Lung (tissue), 11 donors: ENCODE measurements at regions not wholly inside any gene's neighbourhood (a gene's known extent, or its start where the extent isn't known, plus 50 kb on each side); places are given as distances from the start of the nearest gene placed in this dataset.
A peak's percentile ranks its signal among the peaks of the same experiment; 100 is the strongest.

Source experiments
- ATAC-seq: fragments of 200-7000 bp; cut with Tn5 transposase; one replicate; pipeline ENCODE4 v1.9.1; 2020; ENCODE audit warnings: moderate number of reproducible peaks; ENCODE audit not compliant: insufficient read depth, low FRiP score
- DNase-seq, 3 donors: peaks; one replicate each; pipeline ENCODE4 v3.0.0-alpha.2; 2013 to 2017
- H3K27ac ChIP-seq, 2 donors: one replicate each; pipeline ENCODE4 v1.5.1; 2013; ENCODE audit warnings: mild to moderate bottlenecking in 2 of 2, moderate library complexity in 2 of 2, control low read depth in 1 of 2, inconsistent platforms in 1 of 2, low read depth in 1 of 2, low read length in 1 of 2
- H3K27me3 ChIP-seq, 3 donors: one replicate each; pipeline ENCODE4 v1.5.1; 2013; ENCODE audit warnings: low read length in 2 of 3; ENCODE audit not compliant: control insufficient read depth in 3 of 3, insufficient read depth in 3 of 3
- H3K36me3 ChIP-seq, 4 donors: one replicate each; pipeline ENCODE4 v1.5.1; 2013; ENCODE audit warnings: low read length in 4 of 4, mild to moderate bottlenecking in 1 of 4, moderate library complexity in 1 of 4; ENCODE audit not compliant: control insufficient read depth in 4 of 4, insufficient read depth in 4 of 4
- H3K4me1 ChIP-seq, 5 donors: one replicate each; pipeline ENCODE4 v1.5.1; 2013; ENCODE audit warnings: low read length in 5 of 5, mild to moderate bottlenecking in 2 of 5, moderate library complexity in 1 of 5; ENCODE audit not compliant: control insufficient read depth in 5 of 5, insufficient read depth in 5 of 5
- H3K4me3 ChIP-seq: one replicate; pipeline ENCODE4 v1.5.1; 2013; ENCODE audit warnings: mild to moderate bottlenecking, control low read depth, moderate library complexity
- H3K9ac ChIP-seq, 2 donors: one replicate each; pipeline ENCODE4 v1.5.1; 2013; ENCODE audit warnings: low read length in 2 of 2, control low read depth in 1 of 2; ENCODE audit not compliant: insufficient read depth in 1 of 2
- H3K9me3 ChIP-seq, 4 donors: one replicate each; pipeline ENCODE4 v1.5.1; 2013; ENCODE audit warnings: low read length in 3 of 4, mild to moderate bottlenecking in 1 of 4, moderate library complexity in 1 of 4; ENCODE audit not compliant: control insufficient read depth in 4 of 4, insufficient read depth in 3 of 4
- WGBS, 2 donors: extraction: QIAGEN DNeasy Blood & Tissue Kit; methylation state at CpG; one replicate each; pipeline ENCODE4 v1.1.7; 2013; 5-methylcytosine and 5-hydroxymethylcytosine counted together
- TF ChIP-seq, protein P1 (sequence below): IDR thresholded peaks from 2 replicates; pipeline ENCODE4 v1.5.1; 2012; ENCODE audit warnings: mild to moderate bottlenecking; ENCODE audit errors: control extremely low read depth, extremely low read depth
- donor health status: control.
- donor health status: control.
- donor health status: Bipolar disorder and iron deficiency.
- donor health status: healthy.
- donor health status: DM: yes; HTN: yes; CAD: no.

DNA sequence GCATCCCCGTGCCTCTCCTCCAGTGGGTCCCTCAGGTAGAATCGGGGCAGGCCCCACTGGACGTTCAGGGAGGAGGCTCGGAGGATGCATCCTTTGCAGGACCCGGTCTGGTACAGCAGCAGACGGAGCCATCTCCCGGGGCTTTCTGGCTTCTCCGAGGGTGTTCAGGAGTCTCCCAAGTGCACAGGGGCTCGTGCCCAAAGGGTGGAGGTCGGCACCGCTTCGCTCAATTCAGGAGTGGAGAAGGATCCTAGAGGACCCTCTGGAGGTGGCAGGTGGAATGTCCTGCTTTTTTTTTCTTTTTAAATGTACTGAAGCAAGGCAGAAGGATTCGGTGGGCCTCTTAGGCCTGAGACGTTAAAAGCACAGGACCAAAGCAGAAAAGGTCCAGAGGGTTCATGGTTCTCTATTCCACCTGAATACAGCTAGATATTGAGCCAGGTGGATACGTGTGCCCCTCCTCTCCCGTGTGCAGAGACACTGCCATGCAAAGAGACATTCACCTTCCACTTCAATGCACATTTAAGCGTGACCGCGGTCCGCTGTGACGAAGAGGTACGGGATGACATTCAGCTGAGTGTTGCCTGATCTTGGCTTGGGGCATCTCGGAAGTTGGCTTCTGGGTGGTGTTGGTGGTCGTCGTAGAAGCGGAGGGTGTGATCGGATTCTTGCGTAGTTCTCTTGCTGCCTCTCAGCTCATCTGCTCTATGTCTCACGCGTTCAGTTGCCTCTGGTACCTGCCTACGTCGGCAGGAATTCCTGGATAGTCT, 281.2 kb upstream of the AGTR2 start:
- H3K36me3 ChIP-seq, result peaks cover 0 to 2% (median 0%) of the 10 kb centered on the region in 4 donors
- WGBS, 2 donors, result 94 to 97% methylated on average over 20 to 31 of the region's 32 CpGs
- H3K9me3 ChIP-seq, result peaks cover 0 to 4% (median 0%) of the 10 kb centered on the region in 4 donors
- ATAC-seq, result no peak
- TF ChIP-seq, protein P1, sequence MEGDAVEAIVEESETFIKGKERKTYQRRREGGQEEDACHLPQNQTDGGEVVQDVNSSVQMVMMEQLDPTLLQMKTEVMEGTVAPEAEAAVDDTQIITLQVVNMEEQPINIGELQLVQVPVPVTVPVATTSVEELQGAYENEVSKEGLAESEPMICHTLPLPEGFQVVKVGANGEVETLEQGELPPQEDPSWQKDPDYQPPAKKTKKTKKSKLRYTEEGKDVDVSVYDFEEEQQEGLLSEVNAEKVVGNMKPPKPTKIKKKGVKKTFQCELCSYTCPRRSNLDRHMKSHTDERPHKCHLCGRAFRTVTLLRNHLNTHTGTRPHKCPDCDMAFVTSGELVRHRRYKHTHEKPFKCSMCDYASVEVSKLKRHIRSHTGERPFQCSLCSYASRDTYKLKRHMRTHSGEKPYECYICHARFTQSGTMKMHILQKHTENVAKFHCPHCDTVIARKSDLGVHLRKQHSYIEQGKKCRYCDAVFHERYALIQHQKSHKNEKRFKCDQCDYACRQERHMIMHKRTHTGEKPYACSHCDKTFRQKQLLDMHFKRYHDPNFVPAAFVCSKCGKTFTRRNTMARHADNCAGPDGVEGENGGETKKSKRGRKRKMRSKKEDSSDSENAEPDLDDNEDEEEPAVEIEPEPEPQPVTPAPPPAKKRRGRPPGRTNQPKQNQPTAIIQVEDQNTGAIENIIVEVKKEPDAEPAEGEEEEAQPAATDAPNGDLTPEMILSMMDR, result no peak
- H3K4me1 ChIP-seq, result peaks cover 0 to 6% (median 0%) of the 10 kb centered on the region in 5 donors
- H3K4me3 ChIP-seq, result no peak overlapping the region
- DNase-seq, result no peak
- no peak overlapping the region for H3K27ac ChIP-seq
- H3K9ac ChIP-seq, result no peak overlapping the region
- H3K27me3 ChIP-seq, result no peaks in the 10 kb centered on the region

DNA sequence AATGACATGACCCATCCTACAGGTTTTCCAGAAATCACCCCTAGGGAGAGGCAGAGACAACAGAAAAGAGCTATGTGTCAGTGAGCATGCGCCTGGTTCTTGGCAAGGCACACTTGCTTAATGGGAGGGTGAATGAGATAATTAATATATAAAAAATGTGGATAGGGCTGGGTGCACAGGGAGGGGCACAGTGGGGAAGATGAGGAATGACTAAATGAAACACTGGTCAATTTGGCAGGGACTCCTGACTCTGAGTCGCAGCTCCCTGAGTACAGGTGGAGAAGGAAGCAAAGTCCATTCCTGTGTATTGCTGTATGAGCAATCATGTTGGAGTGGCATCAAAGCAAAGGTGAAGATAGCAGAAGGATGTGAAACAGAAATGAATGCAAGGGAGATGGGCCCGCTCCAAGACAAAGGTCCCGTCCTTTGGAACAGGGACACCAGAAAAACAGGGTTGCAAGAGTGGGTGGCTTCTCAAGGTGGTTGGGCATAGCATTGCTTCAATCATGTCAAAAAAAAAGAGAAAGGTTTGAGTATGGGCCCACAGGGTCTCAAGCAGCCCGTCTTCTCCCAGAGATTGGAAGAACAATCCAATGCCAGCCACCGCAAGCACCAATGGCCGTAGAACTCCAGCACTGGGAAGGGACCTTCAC, 278.4 kb upstream of the AGTR2 start:
- Histone ChIP-seq H3K36me3 (peaks cover 0 to 2% (median 0%) of the 10 kb centered on the region in 4 donors), H3K27me3 (peaks cover 0 to 3% (median 0%) of the 10 kb centered on the region in 3 donors), H3K9me3 (peaks cover 0 to 4% (median 0%) of the 10 kb centered on the region in 4 donors), H3K27ac (no peak overlapping the region), H3K4me3 (no peak overlapping the region), H3K4me1 (peaks cover 0 to 6% (median 0%) of the 10 kb centered on the region in 5 donors), H3K9ac (peak overlapping the region in 1 of 2 donors; percentile 51)
- WGBS, 2 donors, result 80 to 85% methylated on average over 7 of the region's 7 CpGs
- DNase-seq (no peak), ATAC-seq (no peak)
- TF ChIP-seq, protein P1, result no peak

DNA sequence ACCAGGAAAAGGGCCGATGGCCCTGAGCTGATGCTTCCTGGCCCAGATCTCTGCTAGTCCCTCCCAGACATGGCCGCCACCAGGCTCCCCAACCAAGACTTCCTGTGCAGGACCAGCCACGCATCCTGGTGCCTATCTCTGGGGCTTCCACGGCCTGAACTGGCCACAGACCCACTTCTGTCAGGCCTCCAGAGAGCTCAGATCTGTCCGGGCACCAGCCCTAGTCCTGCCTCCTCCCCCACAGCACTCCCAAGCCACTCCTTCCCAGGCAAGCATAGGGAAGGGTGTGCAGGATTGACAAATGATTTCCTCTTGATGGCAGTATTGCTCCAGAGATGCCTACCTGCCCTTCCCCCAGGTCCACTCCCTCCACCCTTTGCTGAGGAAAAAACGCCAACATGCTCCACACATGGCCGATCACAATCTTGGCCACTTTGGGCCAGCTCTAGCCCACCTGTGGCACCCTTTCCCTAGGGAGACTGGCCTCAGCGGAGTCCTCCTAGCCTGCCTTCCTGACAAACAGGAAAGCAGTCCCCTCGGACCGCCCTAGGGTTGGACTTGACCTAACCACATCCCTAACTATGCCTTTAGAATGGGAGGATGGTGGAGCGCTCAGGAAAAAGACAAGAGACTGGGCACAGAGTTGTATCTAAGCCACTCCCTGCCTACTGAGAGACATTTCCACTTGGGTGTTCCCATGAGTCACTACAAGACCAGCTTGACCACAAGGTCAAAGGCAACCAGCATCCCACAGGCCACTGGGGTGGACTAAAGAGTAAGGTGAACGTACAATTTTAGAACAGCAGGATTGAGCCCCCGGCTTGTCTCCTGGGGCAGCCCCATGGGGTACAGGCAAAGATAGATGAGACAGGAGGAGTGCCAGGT, 277.5 kb upstream of the AGTR2 start:
- Histone ChIP-seq H3K27ac (no peak overlapping the region), H3K9ac (peak overlapping the region in 1 of 2 donors; percentile 51), H3K4me1 (peaks cover 0 to 6% (median 0%) of the 10 kb centered on the region in 5 donors), H3K36me3 (peaks cover 0 to 2% (median 0%) of the 10 kb centered on the region in 4 donors), H3K27me3 (peaks cover 0 to 3% (median 0%) of the 10 kb centered on the region in 3 donors), H3K9me3 (peaks cover 0 to 4% (median under 1%) of the 10 kb centered on the region in 4 donors), H3K4me3 (no peak overlapping the region)
- 37 to 86% methylated on average over 11 to 13 of the region's 13 CpGs for WGBS, 2 donors
- ATAC-seq (peak; percentile 71), DNase-seq (peak in 2 of 3 donors; percentile 85 to 88)
- TF ChIP-seq, protein P1, result peak; percentile 38
